MM.1S (cell line): ENCODE measurements at regions not wholly inside any gene's neighbourhood (a gene's known extent, or its start where the extent isn't known, plus 50 kb on each side); places are given as distances from the start of the nearest gene placed in this dataset.

ENCODE experiments used
- DNase-seq: peaks from one replicate; pipeline ENCODE4 v3.0.0-alpha.2; 2015
- H2AFZ ChIP-seq: fragments of 300-600 bp; sonication (generic); 2 replicates; pipeline ENCODE4 v1.6.0; 2016; ENCODE audit warnings: antibody characterized with exemption, low read length
- H3F3A ChIP-seq: fragments of 300-600 bp; sonication (generic); 2 replicates; pipeline ENCODE4 v1.6.1; 2016; ENCODE audit warnings: mild to moderate bottlenecking, antibody characterized with exemption, low read length, moderate library complexity, mixed read lengths; ENCODE audit not compliant: insufficient read depth
- H3K27ac ChIP-seq: fragments of 300-600 bp; sonication (generic); 2 replicates; pipeline ENCODE4 v1.5.1; 2016; ENCODE audit warnings: mild to moderate bottlenecking, low read length
- H3K27me3 ChIP-seq: fragments of 300-600 bp; sonication (generic); replicated peaks from 2 replicates; pipeline ENCODE4 v1.6.0; 2016; ENCODE audit warnings: low read length; ENCODE audit not compliant: insufficient read depth
- H3K36me3 ChIP-seq: fragments of 300-600 bp; sonication (generic); replicated peaks from 2 replicates; pipeline ENCODE4 v1.6.1; 2016; ENCODE audit warnings: mild to moderate bottlenecking, low read length, mixed read lengths; ENCODE audit not compliant: insufficient read depth
- H3K4me1 ChIP-seq: fragments of 300-600 bp; sonication (generic); 2 replicates; pipeline ENCODE4 v1.6.1; 2016; ENCODE audit warnings: low read length, mixed read lengths
- H3K4me2 ChIP-seq: fragments of 300-600 bp; sonication (generic); 2 replicates; pipeline ENCODE4 v1.6.0; 2016; ENCODE audit warnings: low read depth, low read length
- H3K4me3 ChIP-seq: fragments of 300-600 bp; sonication (generic); 2 replicates; pipeline ENCODE4 v1.5.1; 2016; ENCODE audit warnings: low read length, mixed read lengths
- H3K79me2 ChIP-seq: fragments of 300-600 bp; sonication (generic); 2 replicates; pipeline ENCODE4 v1.6.1; 2016; ENCODE audit warnings: mixed run types, low read length, mixed read lengths
- H3K9ac ChIP-seq: fragments of 300-600 bp; sonication (generic); 2 replicates; pipeline ENCODE4 v1.6.1; 2016; ENCODE audit warnings: low read length, mixed read lengths
- H3K9me2 ChIP-seq: fragments of 300-600 bp; sonication (generic); replicated peaks from 2 replicates; pipeline ENCODE4 v1.6.1; 2016; ENCODE audit warnings: mild to moderate bottlenecking, low read length, mixed read lengths; ENCODE audit not compliant: insufficient read depth
- H3K9me3 ChIP-seq: fragments of 300-600 bp; sonication (generic); replicated peaks from 2 replicates; pipeline ENCODE4 v1.6.1; 2016; ENCODE audit warnings: mild to moderate bottlenecking, low read length, mixed read lengths; ENCODE audit not compliant: insufficient read depth
- H4K20me1 ChIP-seq: fragments of 300-600 bp; sonication (generic); 2 replicates; pipeline ENCODE4 v1.6.1; 2016; ENCODE audit warnings: mild to moderate bottlenecking, low read length, moderate library complexity, mixed read lengths; ENCODE audit not compliant: insufficient read depth
- EZH2 ChIP-seq: fragments of 300-600 bp; sonication (generic); optimal IDR thresholded peaks from 2 replicates; pipeline ENCODE3; 2017; ENCODE audit warnings: low read depth, mild to moderate bottlenecking, antibody characterized with exemption, low read length, mixed read lengths
- EZH2phosphoT487 ChIP-seq: fragments of 300-600 bp; sonication (generic); IDR thresholded peaks from 2 replicates; pipeline ENCODE4 v1.6.1; 2018; ENCODE audit warnings: antibody characterized with exemption, low read length
- TF ChIP-seq, protein P1 (sequence below): fragments of 300-600 bp; sonication (generic); IDR thresholded peaks from 2 replicates; pipeline ENCODE4 v1.5.1; 2016; ENCODE audit warnings: antibody characterized with exemption, low read length, mixed read lengths

DNA sequence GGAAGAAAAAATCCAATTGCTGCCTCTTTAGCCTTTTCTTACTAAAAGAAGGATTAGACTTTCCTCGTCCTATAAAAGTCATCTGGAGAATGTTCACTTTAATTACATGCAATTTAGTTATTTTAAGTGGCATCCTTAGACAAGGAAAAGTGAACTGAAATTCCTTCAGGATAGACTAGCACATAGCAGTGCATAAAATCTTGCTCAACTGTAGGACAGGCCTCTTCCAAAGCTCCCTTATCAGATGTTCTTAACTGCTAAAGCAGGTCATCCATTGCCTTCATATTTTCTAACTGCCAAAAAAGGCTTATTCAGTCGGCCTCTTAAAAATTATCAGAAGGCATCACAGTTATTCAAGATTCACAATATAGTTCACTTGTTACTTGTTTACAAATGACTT, 396.5 kb downstream of the DMRT2 start:
- Histone ChIP-seq H3K4me2 (no peak overlapping the region), H3F3A (no peaks in the 10 kb centered on the region), H2AFZ (no peak overlapping the region), H4K20me1 (no peaks in the 10 kb centered on the region), H3K4me1 (no peaks in the 10 kb centered on the region), H3K9me3 (no peaks in the 10 kb centered on the region), H3K4me3 (no peak overlapping the region), H3K36me3 (no peaks in the 10 kb centered on the region), H3K9ac (no peak overlapping the region), H3K27ac (no peak overlapping the region), H3K27me3 (no peaks in the 10 kb centered on the region), H3K79me2 (no peaks in the 10 kb centered on the region), H3K9me2 (no peaks in the 10 kb centered on the region)
- DNase-seq, result no peak
- TF ChIP-seq EZH2 (no peak), EZH2phosphoT487 (no peak)
- TF ChIP-seq, protein P1, sequence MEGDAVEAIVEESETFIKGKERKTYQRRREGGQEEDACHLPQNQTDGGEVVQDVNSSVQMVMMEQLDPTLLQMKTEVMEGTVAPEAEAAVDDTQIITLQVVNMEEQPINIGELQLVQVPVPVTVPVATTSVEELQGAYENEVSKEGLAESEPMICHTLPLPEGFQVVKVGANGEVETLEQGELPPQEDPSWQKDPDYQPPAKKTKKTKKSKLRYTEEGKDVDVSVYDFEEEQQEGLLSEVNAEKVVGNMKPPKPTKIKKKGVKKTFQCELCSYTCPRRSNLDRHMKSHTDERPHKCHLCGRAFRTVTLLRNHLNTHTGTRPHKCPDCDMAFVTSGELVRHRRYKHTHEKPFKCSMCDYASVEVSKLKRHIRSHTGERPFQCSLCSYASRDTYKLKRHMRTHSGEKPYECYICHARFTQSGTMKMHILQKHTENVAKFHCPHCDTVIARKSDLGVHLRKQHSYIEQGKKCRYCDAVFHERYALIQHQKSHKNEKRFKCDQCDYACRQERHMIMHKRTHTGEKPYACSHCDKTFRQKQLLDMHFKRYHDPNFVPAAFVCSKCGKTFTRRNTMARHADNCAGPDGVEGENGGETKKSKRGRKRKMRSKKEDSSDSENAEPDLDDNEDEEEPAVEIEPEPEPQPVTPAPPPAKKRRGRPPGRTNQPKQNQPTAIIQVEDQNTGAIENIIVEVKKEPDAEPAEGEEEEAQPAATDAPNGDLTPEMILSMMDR, result no peak

DNA sequence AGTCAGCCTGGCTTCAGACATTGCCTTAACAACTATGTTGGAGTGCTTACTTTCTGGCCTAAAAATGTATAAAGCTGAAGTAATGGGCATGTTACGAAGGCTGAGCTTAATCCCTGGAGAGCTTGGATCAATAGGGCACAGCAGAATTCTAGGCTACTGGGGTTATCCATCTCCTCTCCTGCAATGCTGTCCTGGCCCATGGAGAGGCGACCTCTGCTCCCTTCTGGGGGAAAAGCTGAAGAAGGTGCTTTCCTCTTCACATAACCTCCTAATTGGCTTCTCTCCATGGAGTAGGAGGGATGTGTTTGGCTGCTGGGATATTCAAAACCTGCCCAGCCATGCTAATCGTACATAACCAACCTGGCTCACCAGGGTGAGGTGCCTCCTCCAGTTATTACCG, 403.5 kb downstream of the DMRT2 start:
- Histone ChIP-seq H3K4me1 (no peaks in the 10 kb centered on the region), H3K27me3 (no peaks in the 10 kb centered on the region), H3K79me2 (no peaks in the 10 kb centered on the region), H3K9me2 (no peaks in the 10 kb centered on the region), H3K9ac (no peak overlapping the region), H3K9me3 (no peaks in the 10 kb centered on the region), H3K4me2 (no peak overlapping the region), H2AFZ (no peak overlapping the region), H3F3A (no peaks in the 10 kb centered on the region), H4K20me1 (no peaks in the 10 kb centered on the region), H3K27ac (no peak overlapping the region), H3K36me3 (no peaks in the 10 kb centered on the region), H3K4me3 (no peak overlapping the region)
- no peak for DNase-seq
- no peak for TF ChIP-seq EZH2phosphoT487
- TF ChIP-seq, protein P1, result no peak
- no peak for TF ChIP-seq EZH2

GRCh38 chr9:1454211-1454610, 404.1 kb downstream of the DMRT2 start:
- Histone ChIP-seq H3K9me3 (no peaks in the 10 kb centered on the region), H3F3A (no peaks in the 10 kb centered on the region), H3K4me1 (no peaks in the 10 kb centered on the region), H3K79me2 (no peaks in the 10 kb centered on the region), H3K4me2 (no peak overlapping the region), H3K27me3 (no peaks in the 10 kb centered on the region), H3K9me2 (no peaks in the 10 kb centered on the region), H3K9ac (no peak overlapping the region), H2AFZ (no peak overlapping the region), H3K4me3 (no peak overlapping the region), H3K36me3 (no peaks in the 10 kb centered on the region), H4K20me1 (no peaks in the 10 kb centered on the region), H3K27ac (no peak overlapping the region)
- no peak for TF ChIP-seq EZH2
- TF ChIP-seq EZH2phosphoT487, result no peak
- TF ChIP-seq, protein P1, result no peak
- DNase-seq, result no peak
